GM19455 (cell line): ENCODE measurements at regions not wholly inside any gene's neighbourhood (a gene's known extent, or its start where the extent isn't known, plus 50 kb on each side); places are given as distances from the start of the nearest gene placed in this dataset.

Experiments
- ATAC-seq: cut with Tn5 transposase; IDR thresholded peaks from one replicate; pipeline ENCODE4 v1.9.1; 2021; ENCODE audit not compliant: unreplicated experiment

DNA sequence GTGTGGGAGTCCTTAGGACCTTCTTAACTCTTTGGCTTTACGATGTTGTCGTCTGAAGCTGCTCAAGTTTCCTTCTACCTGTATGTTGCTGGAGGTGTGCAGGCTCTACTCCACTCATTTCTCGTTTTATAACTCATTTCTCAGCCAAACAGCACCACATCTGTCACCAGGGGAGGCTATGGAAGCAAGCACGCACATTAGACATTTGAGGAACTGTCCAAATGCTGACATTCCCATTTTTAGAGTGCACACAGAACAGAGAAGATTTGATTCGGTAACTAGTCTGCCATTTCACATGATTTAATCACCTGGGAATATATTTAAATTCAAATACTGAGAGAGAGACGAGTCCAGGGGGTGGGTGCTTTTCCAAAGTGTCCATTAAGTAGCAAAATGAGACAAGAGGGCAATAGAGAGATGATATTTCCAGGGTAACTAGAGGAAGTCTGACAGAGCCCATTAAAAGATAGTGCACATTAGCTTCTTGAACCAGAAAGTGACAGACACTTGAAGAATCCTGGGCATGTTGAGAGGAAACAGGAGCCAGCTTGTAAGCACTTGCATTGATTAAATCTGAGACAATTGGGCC, 793.3 kb downstream of the TDRD15 start:
- no peak for ATAC-seq

DNA sequence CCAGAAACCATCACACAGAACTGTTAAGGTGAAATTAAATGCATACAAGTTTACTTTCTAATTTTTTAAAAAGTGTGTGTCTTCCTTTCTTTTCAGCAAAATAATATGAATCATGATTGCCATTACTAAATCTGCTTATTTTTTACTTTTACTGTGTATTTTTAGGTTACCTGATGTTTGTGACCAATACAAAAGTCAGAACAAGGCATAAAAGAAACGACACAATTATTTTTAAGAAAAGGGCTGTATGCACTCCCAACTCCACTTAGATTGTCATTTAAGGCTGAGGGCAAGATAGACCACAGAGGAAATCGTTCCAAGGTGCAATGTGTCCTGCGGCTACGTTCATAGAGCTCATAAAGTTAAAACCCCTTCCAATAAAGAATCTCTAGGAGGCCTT, 797.0 kb downstream of the TDRD15 start:
- ATAC-seq = no peak

DNA sequence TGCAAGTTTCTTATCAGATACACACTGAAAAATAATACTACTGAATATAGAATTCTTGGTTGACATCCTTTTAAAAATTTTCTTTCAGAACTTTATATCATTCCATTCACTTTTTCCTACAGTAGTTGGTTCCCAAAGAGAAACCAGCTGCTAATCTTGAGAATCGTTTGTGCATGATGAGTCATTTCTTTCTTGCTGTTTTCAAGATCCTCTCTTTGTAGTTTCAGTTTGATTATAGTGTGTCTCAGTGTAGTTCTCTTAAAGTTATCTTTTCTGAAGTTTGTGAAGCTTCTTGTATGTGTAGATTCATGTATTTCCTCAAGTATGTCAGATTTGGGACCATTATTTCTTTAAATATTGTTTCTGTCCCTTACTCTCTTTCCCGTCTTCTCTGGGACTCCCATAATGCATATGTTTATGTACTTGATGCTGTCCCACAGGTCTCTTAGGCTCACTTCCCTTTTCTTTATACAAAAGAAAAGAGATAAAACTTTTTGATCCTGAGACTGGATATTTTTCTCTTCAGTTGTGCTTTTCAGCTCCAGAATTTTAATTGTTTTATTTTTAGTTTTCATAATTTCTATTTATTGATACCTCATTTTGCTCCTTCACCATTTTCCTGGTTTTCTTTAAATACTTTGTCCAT, 801.0 kb downstream of the TDRD15 start:
- no peak for ATAC-seq

DNA sequence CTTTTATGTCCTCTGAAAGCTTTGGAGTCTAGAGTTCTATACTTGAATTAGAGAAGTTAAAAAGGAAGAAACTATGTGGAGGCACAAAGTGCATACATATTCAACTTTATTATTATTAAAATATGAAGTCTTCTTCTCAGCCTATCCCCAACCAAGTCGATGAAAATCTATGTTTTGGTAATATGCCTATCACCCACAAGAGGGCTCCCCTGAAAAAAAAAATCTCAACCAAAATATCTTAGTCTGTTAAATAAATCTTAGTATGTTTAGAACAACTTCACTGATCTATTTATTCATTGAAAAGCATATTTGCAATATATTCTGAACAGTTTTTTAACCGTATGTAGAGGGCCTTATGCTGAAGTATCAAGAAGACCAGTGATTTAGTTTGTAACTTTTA, 804.5 kb downstream of the TDRD15 start:
- no peak for ATAC-seq

DNA sequence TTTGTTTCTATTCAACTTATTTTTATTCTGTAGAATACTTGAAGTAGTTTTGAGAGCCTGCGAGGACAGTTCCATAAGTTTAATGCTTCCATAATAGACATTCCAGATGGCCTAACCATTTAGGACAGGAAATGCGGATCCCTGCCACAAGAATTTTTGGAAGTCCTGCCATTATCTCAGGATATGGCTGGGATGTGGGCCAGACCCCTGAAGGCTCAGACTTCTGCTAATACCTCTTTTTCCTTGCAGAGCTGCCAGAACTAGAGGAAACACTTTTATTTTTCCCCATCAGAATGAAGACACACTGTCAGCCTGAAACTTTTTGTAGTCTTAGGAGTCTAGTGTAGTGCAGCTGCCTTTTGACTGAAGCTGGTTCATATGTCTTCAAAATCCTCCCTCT, 806.5 kb downstream of the TDRD15 start:
- no peak for ATAC-seq

DNA sequence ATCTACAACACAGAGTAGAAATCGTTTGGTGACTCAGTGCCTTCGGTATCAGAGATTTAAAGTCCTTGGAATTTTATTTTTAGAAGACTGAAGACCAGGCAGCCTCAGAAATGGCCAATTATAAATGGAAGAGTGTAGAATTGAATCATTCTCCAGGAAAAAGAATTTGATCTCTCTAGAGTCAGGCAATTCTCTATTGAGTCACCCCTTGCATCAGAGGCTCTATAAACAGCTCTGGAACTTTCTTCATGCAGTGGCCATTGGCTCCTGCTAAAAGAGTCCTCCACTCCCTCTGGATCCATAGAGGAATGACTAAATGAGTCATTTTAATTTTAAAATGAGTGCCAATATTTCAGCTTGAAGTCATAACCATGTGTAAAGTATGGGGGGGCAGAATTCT, 816.2 kb downstream of the TDRD15 start:
- ATAC-seq = no peak

DNA sequence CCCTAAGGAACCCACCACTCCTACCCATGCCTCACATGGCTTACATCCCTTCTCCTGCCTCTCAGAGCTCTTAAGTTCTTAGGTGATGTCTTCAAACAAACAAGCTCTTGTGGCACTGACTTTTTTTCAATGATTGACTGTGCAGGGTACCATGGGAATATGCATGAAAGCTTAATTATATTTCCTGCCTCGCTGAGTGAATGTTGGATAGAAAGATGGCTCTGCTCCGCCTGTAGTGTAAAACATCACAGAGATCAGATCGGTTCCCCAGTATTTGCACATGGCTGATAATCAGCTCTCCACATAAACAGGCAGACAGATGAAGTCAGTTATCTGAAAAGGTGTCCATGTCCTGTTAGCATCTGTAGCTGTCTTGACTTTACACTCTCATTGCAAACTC, 820.8 kb downstream of the TDRD15 start:
- no peak for ATAC-seq

DNA sequence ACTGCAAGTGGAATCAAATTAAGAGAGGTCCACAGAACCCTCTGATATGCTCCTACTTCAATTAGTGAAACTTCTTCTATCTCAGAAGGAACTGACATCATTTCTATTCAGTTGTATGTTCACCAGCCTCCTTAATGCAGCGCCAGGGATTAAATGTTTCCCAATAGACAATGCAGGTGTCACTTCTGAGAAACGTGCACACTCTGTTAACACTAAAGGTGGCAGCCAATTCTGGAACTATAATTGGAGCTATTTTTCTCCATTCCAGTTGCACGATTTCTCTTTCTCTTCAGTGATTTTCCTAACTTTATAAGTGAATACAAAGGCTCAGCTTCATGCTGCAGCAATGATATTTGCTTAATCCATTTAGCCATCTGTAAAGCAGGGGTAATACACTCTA, 821.9 kb downstream of the TDRD15 start:
- ATAC-seq = no peak

DNA sequence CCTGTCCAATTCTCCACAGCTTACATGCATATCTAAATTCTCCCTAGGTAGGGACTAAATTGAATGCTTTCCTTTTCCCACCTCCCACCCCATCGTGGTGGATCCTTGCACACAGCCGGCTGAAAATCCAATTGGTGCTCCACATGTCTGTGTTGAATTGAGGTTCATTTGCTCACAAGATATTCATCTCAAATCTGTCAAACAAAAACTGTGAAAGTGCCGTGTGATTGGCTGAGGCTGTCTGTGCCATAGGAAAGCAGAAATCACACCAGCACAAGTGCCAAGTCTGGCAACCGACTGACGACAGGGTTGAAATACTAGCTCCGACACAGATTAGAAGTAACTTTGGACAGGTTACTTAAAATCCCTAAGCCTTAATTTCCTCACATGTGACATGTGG, 823.3 kb downstream of the TDRD15 start:
- no peak for ATAC-seq

DNA sequence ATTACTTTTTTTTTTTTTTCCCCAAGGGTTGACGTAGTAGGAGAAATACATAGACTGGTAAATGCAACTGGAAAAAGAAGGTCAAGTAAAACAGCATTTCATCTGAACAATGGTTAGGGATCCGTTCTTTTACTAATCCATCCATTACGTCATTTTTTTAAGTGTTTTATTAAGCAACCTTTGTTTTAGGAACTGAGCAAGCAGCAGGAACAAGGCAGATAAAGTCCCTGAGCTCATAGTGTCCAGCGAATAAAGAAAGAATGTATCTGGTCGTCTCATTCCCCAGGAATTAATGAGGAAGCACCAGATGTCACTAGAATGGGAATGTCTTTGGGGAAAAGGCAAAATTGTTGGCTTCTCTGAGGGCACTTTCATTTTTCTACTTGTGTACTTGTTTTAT, 842.4 kb downstream of the TDRD15 start:
- no peak for ATAC-seq

DNA sequence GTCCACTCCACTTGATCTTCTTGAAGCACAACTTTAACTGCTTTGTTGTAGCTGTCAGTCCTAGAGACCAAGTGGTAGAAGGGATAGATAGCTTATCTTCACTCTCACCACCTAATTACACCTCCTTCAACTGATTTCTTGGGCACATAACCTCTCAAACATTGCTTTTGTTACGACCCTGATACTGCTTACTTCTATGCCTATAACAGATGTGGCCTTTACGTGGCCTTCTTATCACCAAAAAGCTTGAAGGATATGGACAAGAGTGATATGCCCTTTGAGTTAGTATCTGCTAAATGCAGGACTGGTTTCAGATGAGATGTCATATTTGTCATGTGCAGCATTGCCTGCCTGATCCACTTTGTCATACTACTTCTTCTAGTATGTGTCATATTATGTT, 847.2 kb downstream of the TDRD15 start:
- no peak for ATAC-seq

DNA sequence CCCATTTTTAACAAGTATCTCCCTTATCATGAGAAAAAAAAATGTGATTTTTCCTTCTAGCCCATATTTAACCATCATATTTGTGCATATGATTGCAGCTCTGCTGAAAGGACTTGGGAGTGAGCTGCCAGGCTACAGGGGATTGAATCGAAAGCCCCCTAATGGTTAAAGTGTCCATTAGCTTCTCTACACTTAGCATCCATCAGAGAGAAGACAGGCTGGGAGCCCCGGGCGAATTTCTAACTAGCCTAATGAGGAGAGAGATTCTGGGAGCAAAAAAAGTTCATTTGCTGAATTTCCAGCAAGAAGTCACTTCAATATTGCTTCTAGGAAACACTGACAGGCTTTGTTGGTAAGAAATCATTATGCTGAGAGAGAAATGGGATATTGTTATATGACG, 848.8 kb downstream of the TDRD15 start:
- no peak for ATAC-seq

DNA sequence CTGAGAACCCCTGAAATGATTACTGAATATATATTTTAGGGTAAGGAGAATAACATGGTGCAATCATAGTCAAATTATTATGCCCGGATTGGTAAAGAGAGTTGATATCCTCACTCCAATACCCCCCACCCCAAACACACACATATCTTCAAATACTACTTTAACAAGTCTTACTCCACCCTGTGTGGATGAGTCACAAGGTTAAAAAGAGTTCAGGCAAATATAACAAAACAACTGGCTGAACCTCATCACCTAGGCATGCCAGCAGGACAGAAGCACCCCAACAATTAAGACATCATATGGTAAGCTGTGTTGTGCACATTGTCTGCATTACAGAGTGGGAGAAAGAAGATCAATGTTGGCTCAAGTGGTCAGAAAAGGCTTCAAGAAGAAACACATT, 857.4 kb downstream of the TDRD15 start:
- no peak for ATAC-seq

DNA sequence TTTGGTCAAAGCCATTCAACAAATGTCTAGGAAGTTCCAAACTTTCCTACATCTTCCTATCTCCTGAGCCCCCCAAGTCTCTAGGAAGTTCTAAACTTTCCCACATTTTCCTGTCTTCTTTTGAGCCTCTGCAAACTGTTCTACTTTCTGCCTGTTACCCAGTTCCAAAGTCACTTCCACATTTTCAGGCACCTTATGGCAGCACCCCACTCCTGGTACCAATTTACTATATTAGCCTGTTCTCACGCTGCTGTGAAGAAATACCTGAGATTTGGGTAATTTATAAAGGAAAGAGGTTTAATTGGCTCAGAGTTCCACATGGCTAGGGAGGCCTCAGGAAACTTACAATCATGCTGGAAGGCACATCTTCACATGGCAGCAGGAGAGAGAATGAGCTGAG, 869.2 kb downstream of the TDRD15 start:
- no peak for ATAC-seq

DNA sequence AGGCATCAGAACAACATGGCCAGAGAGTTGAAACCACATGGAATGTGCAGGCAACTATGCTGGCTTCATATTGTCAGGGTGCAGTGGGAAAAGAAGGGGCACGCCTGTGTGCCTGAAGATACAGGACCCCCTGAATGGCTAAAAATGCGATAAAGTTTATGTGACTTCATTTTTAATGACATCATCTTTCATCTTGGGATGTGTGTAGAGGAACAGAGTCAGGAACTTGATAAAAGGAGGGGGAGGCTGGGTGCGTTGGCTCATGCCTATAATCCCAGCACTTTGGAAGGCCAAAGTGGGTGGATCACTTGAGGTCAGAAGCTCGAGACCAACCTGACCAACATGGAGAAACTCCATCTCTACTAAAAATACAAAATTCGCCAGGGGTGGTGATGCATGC, 872.6 kb downstream of the TDRD15 start:
- ATAC-seq = no peak

DNA sequence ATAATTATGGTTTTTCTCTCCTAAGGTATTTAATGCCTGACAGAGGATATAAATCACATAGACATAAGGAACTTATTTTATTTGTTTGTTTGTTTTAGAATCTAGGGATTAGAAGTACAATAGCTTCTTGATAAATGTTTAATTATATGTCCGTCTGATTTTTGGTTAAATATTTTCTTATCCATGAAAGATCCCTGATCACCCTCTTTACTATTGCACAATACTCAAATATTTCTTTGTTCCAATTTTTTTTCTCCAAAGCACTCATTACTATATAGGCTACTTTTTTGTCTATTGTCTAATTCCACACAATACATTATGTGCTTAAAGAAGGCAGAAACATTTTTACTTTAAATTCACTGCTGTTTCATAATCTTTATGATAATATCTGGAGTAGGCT, 875.8 kb downstream of the TDRD15 start:
- ATAC-seq = no peak

DNA sequence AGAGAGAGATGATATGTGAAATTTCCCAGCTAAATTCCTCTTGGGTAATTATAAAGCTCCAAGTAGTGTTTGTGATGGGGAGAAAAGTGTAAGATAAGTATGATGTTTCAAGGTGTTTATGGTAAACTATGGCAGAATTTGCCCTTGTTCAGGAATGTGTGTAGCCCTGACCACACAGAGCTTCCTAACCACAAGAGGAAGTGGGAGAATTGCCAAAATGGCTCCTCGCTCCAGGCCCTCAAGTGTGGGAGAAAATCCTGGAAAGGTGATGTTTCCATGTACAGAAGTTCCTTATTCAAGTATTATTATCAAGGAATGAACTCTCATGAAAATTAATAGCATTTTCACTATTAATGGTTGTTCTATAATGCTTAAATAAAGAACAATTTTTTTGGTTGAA, 878.3 kb downstream of the TDRD15 start:
- no peak for ATAC-seq

DNA sequence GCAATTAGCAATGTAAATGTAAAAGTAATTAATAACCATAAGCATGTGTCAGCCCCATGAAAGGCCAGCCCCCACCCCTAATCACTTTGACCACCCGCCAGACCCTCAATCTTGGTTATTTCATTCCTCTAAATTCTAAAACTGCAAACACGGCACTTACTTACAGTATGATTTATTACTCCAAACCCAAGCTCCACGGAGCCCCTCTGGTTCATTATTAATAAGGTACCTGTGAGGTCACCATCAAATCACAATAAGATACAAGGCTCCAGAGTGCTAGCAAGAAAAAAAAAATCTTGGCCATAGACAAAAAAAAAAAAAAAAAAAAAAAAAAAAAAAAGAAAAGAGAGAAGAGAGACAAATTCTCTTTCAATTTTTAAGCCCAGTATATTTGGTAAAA, 879.5 kb downstream of the TDRD15 start:
- ATAC-seq = no peak

DNA sequence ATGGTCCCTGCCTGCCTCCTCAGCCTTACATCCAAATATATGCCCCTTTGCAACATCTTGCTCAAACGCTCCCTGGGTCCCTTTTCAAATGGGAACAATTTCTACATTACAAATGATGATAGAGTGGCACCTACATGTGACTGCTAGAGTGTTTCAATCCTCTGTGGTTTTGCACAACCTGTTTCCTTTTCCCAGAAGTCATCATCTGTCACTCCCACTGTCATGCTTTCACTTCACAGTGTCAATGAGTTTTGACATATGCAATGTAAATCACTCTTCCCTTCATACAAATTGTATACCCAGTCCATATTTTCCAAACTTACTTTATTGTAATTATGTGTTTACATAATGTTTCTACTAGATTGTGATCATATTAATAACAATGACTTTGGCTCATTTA, 887.3 kb downstream of the TDRD15 start:
- no peak for ATAC-seq

DNA sequence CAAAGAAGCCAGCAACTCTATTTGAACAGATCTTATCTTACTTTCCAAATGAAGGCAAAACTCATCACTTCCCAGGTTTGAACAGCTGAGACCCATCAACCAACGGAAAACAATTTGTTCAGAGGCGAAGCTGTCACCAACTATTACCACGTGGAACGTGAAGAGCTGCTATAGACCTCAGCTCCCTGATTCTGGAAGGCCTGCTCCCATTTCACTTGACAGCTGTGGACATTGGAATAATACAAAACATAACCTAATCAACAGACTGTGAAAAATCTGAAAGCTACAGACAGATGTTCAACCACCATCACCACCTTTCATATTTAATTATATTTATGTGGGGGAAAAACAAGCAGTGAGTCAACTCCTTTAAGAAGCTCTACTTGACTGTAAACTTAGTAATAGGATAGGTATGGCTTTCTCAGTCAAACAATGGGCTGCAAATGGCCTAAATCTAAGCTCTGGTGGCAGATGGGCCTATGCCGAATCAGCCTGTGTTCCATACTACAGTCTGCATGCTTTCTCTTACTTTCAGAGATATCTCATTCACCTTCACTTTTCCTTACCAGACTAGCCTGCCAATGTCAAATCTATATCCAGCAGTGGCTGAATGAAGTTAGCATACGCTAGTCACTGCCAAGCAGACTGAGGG, 896.4 kb downstream of the TDRD15 start:
- ATAC-seq = no peak

DNA sequence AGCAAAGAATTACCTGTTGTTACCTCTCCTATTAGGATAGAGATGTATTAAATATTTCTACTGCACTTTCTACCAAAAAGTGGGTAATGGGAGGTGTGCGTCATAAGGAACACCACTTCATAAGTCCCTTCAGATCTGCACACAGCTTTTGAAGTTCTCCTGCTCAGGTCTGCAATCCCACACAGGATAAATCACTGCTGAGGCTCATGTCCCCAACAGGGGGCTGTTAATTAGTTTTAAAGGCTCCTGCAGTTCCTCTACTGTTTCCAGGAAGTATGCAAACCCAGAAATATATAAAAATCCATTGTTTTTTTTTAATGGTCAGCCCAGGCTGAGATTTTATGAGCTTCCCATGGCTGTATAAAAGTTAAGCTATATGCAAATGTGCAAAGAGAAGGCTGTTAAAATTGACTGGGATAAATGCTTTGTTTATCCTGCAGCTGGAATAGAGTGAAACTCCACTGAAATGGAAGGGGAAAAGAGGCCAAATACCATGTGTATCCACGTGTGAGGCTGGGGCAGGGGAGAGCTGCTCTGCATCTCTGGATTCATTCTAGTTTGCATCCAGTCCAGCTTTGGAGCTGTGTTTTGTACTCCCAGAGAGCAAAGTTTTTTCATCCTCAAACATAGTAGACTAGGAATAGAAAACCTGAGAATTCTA, 903.7 kb downstream of the TDRD15 start:
- ATAC-seq = no peak

DNA sequence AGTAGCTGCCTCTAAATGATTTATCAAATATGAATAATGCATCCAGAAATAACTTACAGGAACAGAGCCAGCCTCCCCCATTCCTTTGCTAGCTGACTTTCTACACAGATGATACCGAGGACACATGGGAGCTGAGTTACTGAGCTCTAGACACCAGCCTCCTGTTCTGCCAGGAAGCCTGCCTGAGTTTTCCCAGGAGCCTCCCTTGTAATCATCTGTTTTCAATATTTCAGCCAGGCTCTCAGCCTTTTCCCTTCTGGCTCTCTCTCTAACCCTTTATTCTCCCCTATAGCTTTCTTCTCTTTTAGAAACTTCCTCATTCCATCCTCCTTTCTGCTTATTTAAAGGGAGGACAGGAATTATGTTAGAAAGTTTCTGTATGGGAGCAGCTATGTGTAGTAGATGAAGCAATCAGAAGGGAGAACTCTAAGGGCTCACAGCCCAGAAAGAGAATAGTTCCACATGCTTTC, 911.6 kb downstream of the TDRD15 start:
- no peak for ATAC-seq
